Testis (tissue), 2 donors: ENCODE measurements at regions not wholly inside any gene's neighbourhood (a gene's known extent, or its start where the extent isn't known, plus 50 kb on each side); places are given as distances from the start of the nearest gene placed in this dataset.

ENCODE experiments used
- POLR2A ChIP-seq: fragments of 450-650 bp; IDR thresholded peaks from one replicate; pipeline ENCODE4 v1.6.1; 2017; ENCODE audit warnings: antibody characterized with exemption, mild to moderate bottlenecking, moderate library complexity
- TF ChIP-seq, protein P1 (sequence below), 3 experiments: fragments of 450-650 bp in 2 of 3; fragments of 200-600 bp in 1 of 3; sonication (generic) in 1 of 3; IDR thresholded peaks; one replicate each; pipeline ENCODE4 v1.5.1; 2016 to 2019; ENCODE audit warnings: antibody characterized with exemption in 3 of 3, mild to moderate bottlenecking in 2 of 3, moderate library complexity in 1 of 3

DNA sequence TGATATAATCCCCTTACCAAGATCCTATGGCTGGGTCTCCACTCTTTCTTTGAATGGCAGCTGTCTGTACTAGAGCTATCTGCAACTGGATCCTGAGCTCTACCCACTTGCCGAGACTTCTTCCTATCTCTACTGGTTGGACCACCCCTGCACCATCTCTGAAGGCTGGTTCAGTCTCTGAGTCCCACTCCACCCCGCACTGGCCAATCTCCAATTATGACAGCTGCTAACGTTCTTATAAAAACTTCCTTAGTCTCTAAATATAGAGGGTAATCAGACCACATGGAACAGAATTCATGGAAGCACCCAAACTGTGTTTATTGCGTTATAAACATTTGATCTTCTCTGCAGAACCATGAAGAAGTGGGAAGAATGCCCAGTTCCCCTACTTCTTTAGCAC lies 186.6 kb upstream of the EEA1 start:
- TF ChIP-seq, protein P1, sequence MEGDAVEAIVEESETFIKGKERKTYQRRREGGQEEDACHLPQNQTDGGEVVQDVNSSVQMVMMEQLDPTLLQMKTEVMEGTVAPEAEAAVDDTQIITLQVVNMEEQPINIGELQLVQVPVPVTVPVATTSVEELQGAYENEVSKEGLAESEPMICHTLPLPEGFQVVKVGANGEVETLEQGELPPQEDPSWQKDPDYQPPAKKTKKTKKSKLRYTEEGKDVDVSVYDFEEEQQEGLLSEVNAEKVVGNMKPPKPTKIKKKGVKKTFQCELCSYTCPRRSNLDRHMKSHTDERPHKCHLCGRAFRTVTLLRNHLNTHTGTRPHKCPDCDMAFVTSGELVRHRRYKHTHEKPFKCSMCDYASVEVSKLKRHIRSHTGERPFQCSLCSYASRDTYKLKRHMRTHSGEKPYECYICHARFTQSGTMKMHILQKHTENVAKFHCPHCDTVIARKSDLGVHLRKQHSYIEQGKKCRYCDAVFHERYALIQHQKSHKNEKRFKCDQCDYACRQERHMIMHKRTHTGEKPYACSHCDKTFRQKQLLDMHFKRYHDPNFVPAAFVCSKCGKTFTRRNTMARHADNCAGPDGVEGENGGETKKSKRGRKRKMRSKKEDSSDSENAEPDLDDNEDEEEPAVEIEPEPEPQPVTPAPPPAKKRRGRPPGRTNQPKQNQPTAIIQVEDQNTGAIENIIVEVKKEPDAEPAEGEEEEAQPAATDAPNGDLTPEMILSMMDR (IDR thresholded peaks at IDR 0.05): no peak
- no peak for TF ChIP-seq POLR2A
